IPS-NIHi7 (cell line): ENCODE measurements at regions not wholly inside any gene's neighbourhood (a gene's known extent, or its start where the extent isn't known, plus 50 kb on each side); places are given as distances from the start of the nearest gene placed in this dataset.

Source experiments
- DNase-seq: peaks from one replicate; pipeline ENCODE4 v3.0.0; 2012; ENCODE audit warnings: mixed read lengths; ENCODE audit errors: extremely low spot score

GRCh38 chr2:236717120-236717519, 147.5 kb downstream of the ACKR3 start:
- DNase-seq = no peak

GRCh38 chr2:236717729-236718128, 148.1 kb downstream of the ACKR3 start:
- DNase-seq = no peak

DNA sequence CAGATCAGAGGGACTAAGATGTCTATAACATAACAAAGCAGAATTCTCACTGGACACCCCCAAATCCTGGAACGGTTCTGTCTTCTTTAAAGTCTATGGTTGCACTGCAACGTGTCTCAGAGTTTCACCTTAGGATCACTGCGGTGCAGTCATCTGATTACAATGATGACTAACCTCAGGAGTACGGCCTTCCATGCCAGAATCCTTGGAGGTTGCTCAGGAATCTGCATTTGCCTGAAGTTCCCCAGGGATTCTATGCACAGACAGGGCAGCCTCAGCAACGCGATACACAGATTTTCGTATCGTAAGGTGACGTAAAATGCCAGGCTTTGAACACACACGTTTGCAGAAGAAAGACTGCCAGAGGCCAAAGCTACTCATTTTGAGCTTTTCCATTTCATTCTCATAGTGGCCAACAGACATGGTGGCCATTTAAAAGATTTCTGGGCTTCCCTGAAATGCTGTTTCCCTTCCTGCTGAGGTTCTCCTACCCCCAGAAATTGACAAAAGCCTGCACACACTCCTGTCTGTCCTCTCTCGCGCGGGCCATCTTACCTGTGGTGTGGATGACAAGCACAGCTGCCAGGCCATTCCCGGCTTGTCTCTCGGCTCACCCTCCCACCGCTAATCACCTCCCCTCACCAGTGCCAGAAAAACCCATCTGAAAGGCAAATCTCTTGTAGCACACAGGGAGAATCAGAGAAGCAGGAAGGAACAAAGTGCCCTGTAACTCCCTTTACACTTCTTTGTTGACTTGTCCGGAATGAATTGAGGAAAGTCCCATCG, 148.8 kb downstream of the ACKR3 start:
- no peak for DNase-seq

DNA sequence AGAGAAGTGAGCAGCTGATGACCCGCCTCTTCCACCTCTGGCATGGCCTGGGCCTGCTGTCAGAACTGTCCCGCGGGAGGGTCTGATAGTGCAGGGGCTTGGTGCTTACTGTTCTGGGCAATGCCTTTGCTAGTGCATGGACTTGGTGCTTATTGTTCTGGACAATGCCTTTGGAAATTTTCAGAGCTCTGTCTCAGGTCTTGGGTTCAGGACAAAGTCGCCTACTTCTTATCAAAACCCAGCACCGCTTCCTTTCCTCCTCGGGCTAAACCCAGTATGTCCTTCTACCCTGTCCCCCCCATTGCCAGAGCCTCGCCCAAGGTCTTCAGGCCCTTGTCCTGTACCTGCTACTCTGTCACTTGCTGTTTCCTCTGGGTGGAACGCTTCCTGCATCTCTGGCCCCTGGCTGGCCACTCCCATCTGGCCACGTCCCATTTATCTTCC, 149.6 kb downstream of the ACKR3 start:
- no peak for DNase-seq

GRCh38 chr2:236720974-236721540, 151.4 kb downstream of the ACKR3 start:
- no peak for DNase-seq

DNA sequence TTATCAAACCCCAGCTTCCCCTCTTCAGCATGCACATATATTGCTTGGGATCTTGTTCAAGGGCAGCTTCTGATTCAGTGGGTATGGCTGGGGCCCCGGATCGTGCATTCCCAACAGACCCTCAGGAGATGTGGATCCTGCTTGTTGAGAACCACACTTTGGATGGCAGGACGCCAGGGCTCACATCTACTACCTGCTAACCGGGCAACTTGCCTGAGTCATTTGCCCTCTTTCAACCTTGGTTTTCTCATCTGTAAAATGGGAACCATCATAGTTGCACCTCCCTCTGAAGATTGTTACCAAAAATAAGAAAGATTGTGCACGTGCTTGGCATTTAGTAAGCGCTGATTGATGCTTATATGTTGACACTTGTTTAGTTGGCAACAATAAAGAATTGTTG, 154.6 kb downstream of the ACKR3 start:
- DNase-seq = no peak

- DNase-seq = no peak
Observed at GRCh38 chr2:236726701-236727450, 157.3 kb downstream of the ACKR3 start.

DNA sequence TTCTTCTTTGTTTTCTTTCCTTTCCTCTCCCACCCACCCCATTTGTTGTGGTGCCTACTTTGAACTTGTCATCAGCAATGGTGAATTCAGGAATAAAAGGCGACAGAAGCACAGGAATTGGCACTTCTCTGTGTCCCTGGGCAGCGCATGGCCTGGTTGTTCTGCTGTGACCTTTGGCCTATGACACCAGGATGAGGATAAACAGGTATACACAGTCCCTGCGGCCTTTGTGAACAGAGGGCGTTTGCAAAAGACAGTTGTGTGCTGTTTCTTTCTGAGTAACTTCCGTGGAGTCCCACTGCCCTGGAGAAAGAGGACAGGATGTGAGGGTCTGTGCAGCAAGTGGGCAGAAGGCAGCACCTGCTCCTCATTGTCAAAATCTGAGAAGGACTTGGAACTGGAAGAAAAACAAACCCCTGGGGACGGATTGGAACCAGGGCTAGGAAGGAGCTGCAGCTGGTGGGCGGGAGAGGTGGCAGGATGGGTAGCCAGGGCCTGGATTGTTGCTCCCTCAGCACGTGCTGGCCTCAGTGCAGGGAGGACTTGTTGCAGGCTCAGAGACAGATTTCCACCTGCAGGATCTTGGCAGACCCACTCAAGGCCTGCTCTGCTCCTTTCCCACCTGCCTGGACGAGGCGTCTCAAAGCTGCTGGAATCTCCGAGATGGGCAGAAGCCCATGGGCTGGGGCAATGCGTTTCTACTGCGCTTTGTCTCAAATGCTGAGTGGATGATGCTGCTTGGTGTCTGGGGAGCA, 159.5 kb downstream of the ACKR3 start:
- DNase-seq = no peak

DNA sequence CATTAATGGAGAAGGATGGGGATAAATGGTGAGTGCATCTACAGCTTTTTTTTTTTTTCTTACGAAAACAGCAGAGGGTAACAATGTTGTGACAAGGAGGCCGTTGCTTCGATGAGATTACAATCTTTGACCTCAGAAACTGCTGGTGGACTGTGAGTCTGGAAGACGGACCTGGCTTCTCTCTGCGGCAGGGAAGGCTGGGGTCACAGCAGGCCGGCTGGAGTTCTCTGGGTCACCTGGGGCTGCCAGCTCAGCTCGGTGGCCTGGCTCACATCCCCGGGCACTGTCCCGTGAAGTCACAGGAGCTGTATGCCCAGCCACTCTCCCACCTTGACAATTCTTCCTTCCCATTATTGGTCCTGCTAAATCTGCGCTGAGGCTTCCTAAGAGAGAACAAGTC, 160.8 kb downstream of the ACKR3 start:
- no peak for DNase-seq

- no peak for DNase-seq
Observed at GRCh38 chr2:236731767-236732580, 162.3 kb downstream of the ACKR3 start.

DNA sequence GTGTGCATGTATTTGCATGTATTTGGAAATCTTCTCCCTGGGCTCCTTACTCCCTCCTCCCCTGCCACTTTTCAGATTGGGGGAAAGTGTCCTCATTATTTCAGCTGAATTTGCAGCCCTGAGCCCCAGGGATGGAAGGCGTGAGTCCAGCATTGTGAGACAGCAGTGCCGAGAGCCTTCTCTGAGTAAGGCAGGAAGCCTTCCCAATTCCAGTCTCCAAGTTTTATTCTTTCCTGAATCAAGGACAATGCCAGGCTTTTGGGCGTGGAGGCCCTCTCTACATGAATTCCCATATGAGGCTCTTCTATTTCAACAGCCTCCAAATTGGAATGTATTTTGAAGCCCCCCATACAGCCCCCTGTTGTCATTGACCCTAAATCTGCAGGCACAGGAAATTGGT, 163.5 kb downstream of the ACKR3 start:
- no peak for DNase-seq

GRCh38 chr2:236735825-236736238, 166.2 kb downstream of the ACKR3 start:
- no peak for DNase-seq

DNA sequence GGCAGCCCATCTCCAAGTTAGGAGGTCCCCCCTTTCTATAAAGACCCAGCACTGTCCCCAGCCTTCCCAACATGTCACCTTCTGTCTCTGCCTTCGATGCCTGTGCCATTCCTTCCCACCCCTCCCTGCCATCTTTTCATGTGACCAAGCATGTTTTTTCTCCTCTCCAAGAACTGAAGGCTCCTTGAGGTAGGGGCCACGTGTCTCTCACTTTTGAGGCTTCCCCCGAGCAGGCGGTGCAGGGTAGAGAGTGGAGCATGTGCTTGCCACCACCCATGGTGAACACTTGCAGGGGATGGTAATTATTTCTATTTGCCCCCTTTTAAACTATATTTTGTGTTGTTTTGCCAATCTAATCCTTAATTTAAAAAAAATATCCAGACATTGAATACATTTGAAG, 168.4 kb downstream of the ACKR3 start:
- no peak for DNase-seq

GRCh38 chr2:236738896-236739295, 169.3 kb downstream of the ACKR3 start:
- DNase-seq = no peak

- DNase-seq = no peak
Observed at GRCh38 chr2:236739663-236740062, 170.0 kb downstream of the ACKR3 start.

DNA sequence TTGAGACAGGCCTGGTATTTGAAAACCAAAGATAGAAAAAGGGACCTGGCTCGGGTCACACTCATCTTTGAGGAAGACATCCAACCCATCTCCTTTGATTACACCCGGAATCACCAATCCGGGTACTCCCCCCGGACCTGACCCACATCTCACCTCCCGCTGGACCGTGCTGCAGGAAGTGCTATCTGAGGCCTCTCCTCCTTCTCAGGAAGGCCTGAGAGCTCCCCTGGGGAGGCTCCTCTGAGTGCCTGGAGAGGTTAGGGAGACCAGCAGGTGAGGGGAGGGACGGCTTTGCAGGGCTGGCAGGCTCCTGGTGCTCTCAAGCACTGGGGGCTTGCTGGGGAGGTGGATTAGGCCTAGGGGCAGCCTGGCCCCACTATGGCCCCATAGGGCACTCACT, 170.9 kb downstream of the ACKR3 start:
- DNase-seq = no peak

DNA sequence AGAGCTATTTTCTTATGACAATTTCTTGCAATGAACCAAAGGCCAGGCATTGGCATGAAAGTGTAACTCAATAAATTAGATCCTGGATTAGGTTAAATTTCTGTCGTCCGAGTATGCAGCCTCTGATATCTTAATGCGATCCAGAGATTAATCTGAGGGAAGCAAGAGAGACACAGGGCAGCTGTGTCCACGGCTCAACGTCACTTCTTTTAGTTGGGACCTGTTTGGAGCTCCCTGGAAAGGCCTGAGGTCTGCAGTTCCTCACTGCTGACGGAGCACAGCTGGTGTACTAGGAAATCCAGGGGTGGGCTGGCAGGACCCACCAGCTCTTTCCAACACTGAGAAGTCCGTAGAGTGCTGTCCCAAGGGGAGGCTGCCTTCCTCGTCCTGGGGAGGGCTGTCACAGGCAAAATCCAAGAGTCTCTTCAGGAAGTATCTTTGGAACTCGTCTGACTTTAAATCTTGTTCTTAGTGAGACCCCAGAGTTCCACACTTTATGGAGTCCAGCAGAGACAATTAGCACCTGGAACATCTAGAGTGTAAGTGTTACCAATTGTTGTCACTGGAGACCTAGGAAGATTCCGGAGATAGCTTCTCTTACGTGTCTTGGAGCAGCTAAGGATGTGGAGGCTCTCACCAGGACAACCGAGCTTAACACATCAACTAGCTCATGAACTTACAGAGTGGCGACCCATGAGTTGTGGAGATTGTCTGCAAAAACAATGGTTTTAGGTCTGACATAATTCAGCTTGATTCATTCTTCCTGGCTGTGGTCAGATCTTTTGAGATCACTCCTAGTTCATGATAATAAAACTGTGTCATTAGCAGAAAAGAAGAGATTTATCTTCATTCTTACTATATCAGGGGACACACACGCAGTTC, 173.7 kb downstream of the ACKR3 start:
- DNase-seq = no peak

GRCh38 chr2:236743921-236744280, 174.3 kb downstream of the ACKR3 start:
- DNase-seq = no peak

DNA sequence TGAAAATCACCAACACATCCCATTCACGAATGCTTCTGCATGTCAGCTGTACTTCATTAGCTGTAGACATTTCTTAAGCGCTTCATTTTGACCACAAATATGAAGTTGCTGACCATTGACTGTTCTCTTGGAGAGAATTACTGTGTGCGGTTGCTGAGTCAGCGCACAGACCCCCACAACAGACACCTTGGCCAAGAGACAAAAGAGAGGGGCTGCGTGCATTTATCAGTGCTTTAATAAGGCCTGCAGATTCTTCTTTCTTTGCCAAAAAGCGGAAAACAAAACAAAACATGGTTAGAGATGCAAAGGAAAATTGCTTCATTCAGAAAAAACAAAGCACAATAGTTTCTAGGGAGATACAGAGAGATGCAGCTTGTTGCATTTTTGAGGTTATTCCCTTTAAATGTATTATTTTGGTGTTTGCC, 174.7 kb downstream of the ACKR3 start:
- DNase-seq = no peak

- no peak for DNase-seq
Observed at GRCh38 chr2:236744716-236745115, 175.1 kb downstream of the ACKR3 start.
